ENCODE measurements at regions not wholly inside any gene's neighbourhood (a gene's known extent, or its start where the extent isn't known, plus 50 kb on each side); places are given as distances from the start of the nearest gene placed in this dataset.

GRCh38 chr1:11421443-11421842, 57.5 kb upstream of the DISP3 start:
- no peaks in the 10 kb centered on the region for H3K4me1 ChIP-seq (ENCODE audit: insufficient read depth, low read length, poor library complexity, severe bottlenecking)
- no peak for DNase-seq (ENCODE audit: low spot score)
- intact Hi-C loops (cut with micrococcal nuclease; ENCODE audit: unreplicated experiment), result no loop called here
- ChIA-PET POLR2A (ENCODE audit: low non-redundant PET) (no interaction called here), CTCF (no interaction called here)
- H3K36me3 ChIP-seq (ENCODE audit: insufficient read depth, low read length, poor library complexity, severe bottlenecking), result no peaks in the 10 kb centered on the region
- no peaks in the 10 kb centered on the region for H3K9me3 ChIP-seq (ENCODE audit: low read depth, low read length, poor library complexity, severe bottlenecking)
- H3K27me3 ChIP-seq (replicated peaks; ENCODE audit: insufficient read depth, low read depth, low read length, poor library complexity), result peaks cover 18% of the 10 kb centered on the region
- BruUV-seq (replicated peaks), result no TSS peak
- TF ChIP-seq CTCF (conservative IDR thresholded peaks at IDR 0.05; ENCODE audit: low read depth, low read length), result no peak
- TF ChIP-seq EZH2 (IDR thresholded peaks at IDR 0.05; ENCODE audit: borderline replicate concordance, low read depth, low read length, poor library complexity, severe bottlenecking), result no peak
- no peak overlapping the region for H3K4me3 ChIP-seq (ENCODE audit: low read depth, low read length, poor library complexity, severe bottlenecking)
- no peak overlapping the region for H3K27ac ChIP-seq (ENCODE audit: low read depth, low read length, poor library complexity, severe bottlenecking)

GRCh38 chr1:11422686-11423085, 56.3 kb upstream of the DISP3 start:
- Histone ChIP-seq H3K27me3 (replicated peaks; ENCODE audit: insufficient read depth, low read depth, low read length, poor library complexity) (peaks cover 19% of the 10 kb centered on the region), H3K4me1 (ENCODE audit: insufficient read depth, low read length, poor library complexity, severe bottlenecking) (no peaks in the 10 kb centered on the region), H3K4me3 (ENCODE audit: low read depth, low read length, poor library complexity, severe bottlenecking) (no peak overlapping the region), H3K27ac (ENCODE audit: low read depth, low read length, poor library complexity, severe bottlenecking) (no peak overlapping the region), H3K9me3 (ENCODE audit: low read depth, low read length, poor library complexity, severe bottlenecking) (no peaks in the 10 kb centered on the region), H3K36me3 (ENCODE audit: insufficient read depth, low read length, poor library complexity, severe bottlenecking) (no peaks in the 10 kb centered on the region)
- ChIA-PET POLR2A (ENCODE audit: low non-redundant PET) (interaction anchor here (0.6 kb wide), 1 partner anchor 52 kb away, joined by 31 read pairs; no protein-coding TSS in a partner anchor), CTCF (no interaction called here)
- TF ChIP-seq EZH2 (IDR thresholded peaks at IDR 0.05; ENCODE audit: borderline replicate concordance, low read depth, low read length, poor library complexity, severe bottlenecking), result no peak
- TF ChIP-seq CTCF (conservative IDR thresholded peaks at IDR 0.05; ENCODE audit: low read depth, low read length), result no peak
- no peak for DNase-seq (ENCODE audit: low spot score)
- intact Hi-C loops (cut with micrococcal nuclease; ENCODE audit: unreplicated experiment), result no loop called here
- no TSS peak for BruUV-seq (replicated peaks)

GRCh38 chr1:11426617-11427016, 52.3 kb upstream of the DISP3 start:
- intact Hi-C loops (cut with micrococcal nuclease; ENCODE audit: unreplicated experiment), result no loop called here
- Histone ChIP-seq H3K4me3 (ENCODE audit: low read depth, low read length, poor library complexity, severe bottlenecking) (no peak overlapping the region), H3K36me3 (ENCODE audit: insufficient read depth, low read length, poor library complexity, severe bottlenecking) (no peaks in the 10 kb centered on the region), H3K27me3 (replicated peaks; ENCODE audit: insufficient read depth, low read depth, low read length, poor library complexity) (peaks cover 24% of the 10 kb centered on the region), H3K27ac (ENCODE audit: low read depth, low read length, poor library complexity, severe bottlenecking) (no peak overlapping the region), H3K9me3 (ENCODE audit: low read depth, low read length, poor library complexity, severe bottlenecking) (no peaks in the 10 kb centered on the region), H3K4me1 (ENCODE audit: insufficient read depth, low read length, poor library complexity, severe bottlenecking) (no peaks in the 10 kb centered on the region)
- CTCF ChIA-PET, result no interaction called here
- no peak for DNase-seq (ENCODE audit: low spot score)
- POLR2A ChIA-PET (ENCODE audit: low non-redundant PET), result no interaction called here
- TF ChIP-seq CTCF (conservative IDR thresholded peaks at IDR 0.05; ENCODE audit: low read depth, low read length) (no peak), EZH2 (IDR thresholded peaks at IDR 0.05; ENCODE audit: borderline replicate concordance, low read depth, low read length, poor library complexity, severe bottlenecking) (no peak)
- no TSS peak for BruUV-seq (replicated peaks)

Data from A673 (cell line).